ENCODE measurements at regions not wholly inside any gene's neighbourhood (a gene's known extent, or its start where the extent isn't known, plus 50 kb on each side); places are given as distances from the start of the nearest gene placed in this dataset.

GRCh38 chr12:91811481-91812287, 334.0 kb downstream of the BTG1 start:
- peak; percentile 64 for TF ChIP-seq CTCF (IDR thresholded peaks at IDR 0.05; ENCODE audit: low read depth, low read length, missing input control)
- TF ChIP-seq RAD21 (IDR thresholded peaks at IDR 0.05) = peak; percentile 85 to 88
- TF ChIP-seq NR2F2 (IDR thresholded peaks at IDR 0.05) = no peak
- Histone ChIP-seq H3K9me3 (ENCODE audit: control insufficient read depth in 4 of 4, low read length in 3 of 4) (no peaks in the 10 kb centered on the region), H3K4me3 (ENCODE audit: low read depth in 1 of 3, low read length in 3 of 3) (no peak overlapping the region), H3K27me3 (ENCODE audit: control insufficient read depth in 4 of 4, insufficient read depth in 4 of 4, low read length in 3 of 4) (no peaks in the 10 kb centered on the region), H3K36me3 (ENCODE audit: control insufficient read depth in 4 of 4, insufficient read depth in 3 of 4, low read depth in 1 of 4, low read length in 3 of 4) (no peaks in the 10 kb centered on the region), H3K4me1 (ENCODE audit: control insufficient read depth in 4 of 4, insufficient read depth in 4 of 4, low read length in 3 of 4) (peaks cover 0 to 2% (median under 1%) of the 10 kb centered on the region in 4 donors), H3K9ac (ENCODE audit: low read depth in 1 of 2, low read length in 2 of 2) (no peak overlapping the region), H3K27ac (ENCODE audit: low read depth in 1 of 2, low read length in 2 of 2) (no peak overlapping the region)
- peak; percentile 79 for DNase-seq (ENCODE audit: low spot score)
- 42% methylated on average over 5 of the region's 5 CpGs for WGBS

GRCh38 chr12:91810531-91811451, 334.9 kb downstream of the BTG1 start:
- no peak for TF ChIP-seq NR2F2 (IDR thresholded peaks at IDR 0.05)
- TF ChIP-seq ZBTB33 (IDR thresholded peaks at IDR 0.05) = no peak
- TF ChIP-seq CTCF (IDR thresholded peaks at IDR 0.05; ENCODE audit: low read depth, low read length, missing input control) = no peak
- no peak for TF ChIP-seq EGR1 (IDR thresholded peaks at IDR 0.05; ENCODE audit: low read depth in 2 of 2)
- TF ChIP-seq TAF1 (conservative IDR thresholded peaks at IDR 0.05) = no peak
- TF ChIP-seq JUND (IDR thresholded peaks at IDR 0.05) = no peak
- TF ChIP-seq FOXA2 (IDR thresholded peaks at IDR 0.05) = no peak
- no peak for TF ChIP-seq SP1 (IDR thresholded peaks at IDR 0.05)
- TF ChIP-seq YY1 (IDR thresholded peaks at IDR 0.05) = no peak
- no peak for TF ChIP-seq HNF4A (conservative IDR thresholded peaks at IDR 0.05)
- WGBS = 96% methylated on average over 3 of the region's 3 CpGs

More at GRCh38 chr12:91810531-91811451, 334.9 kb downstream of the BTG1 start:
- Histone ChIP-seq H3K9me3 (ENCODE audit: control insufficient read depth in 4 of 4, low read length in 3 of 4) (peaks cover 0 to 8% (median 0%) of the 10 kb centered on the region in 4 donors), H3K27me3 (ENCODE audit: control insufficient read depth in 4 of 4, insufficient read depth in 4 of 4, low read length in 3 of 4) (no peaks in the 10 kb centered on the region), H3K36me3 (ENCODE audit: control insufficient read depth in 4 of 4, insufficient read depth in 3 of 4, low read depth in 1 of 4, low read length in 3 of 4) (no peaks in the 10 kb centered on the region), H3K9ac (ENCODE audit: low read depth in 1 of 2, low read length in 2 of 2) (no peak overlapping the region), H3K27ac (ENCODE audit: low read depth in 1 of 2, low read length in 2 of 2) (no peak overlapping the region), H3K4me3 (ENCODE audit: low read depth in 1 of 3, low read length in 3 of 3) (no peak overlapping the region), H3K4me1 (ENCODE audit: control insufficient read depth in 4 of 4, insufficient read depth in 4 of 4, low read length in 3 of 4) (no peaks in the 10 kb centered on the region)
- DNase-seq (ENCODE audit: low spot score) = no peak

Measured in liver (tissue), 8 donors.